Activated naive CD8-positive, alpha-beta T cell treated with anti-CD3 and anti-CD28 coated beads, Interleukin-2, amount 10 ng/mL, durations not matched to agents 7 days and 5 days (primary cell): ENCODE measurements at regions not wholly inside any gene's neighbourhood (a gene's known extent, or its start where the extent isn't known, plus 50 kb on each side); places are given as distances from the start of the nearest gene placed in this dataset.

Experiments used
- ATAC-seq: fragments of 150-1000 bp; cut with Tn5 transposase; one replicate; pipeline ENCODE4 v1.10.0; 2021; ENCODE audit warnings: low read depth, moderate library complexity
- POLR2A ChIA-PET: fragments of 350-600 bp; sonication (Branson Sonifier 250); formaldehyde crosslinking; loops from one replicate; lab custom pipeline; 2021; ENCODE audit warnings: antibody characterized with exemption; lab: Charles Lee
- DNase-seq: peaks from one replicate; pipeline ENCODE4 v3.0.0; 2021
- H3K27ac Mint-ChIP-seq: one replicate; pipeline ENCODE4 v1.8.0; 2022; ENCODE audit warnings: mild to moderate bottlenecking, mixed read lengths
- H3K27me3 Mint-ChIP-seq: one replicate; pipeline ENCODE4 v1.8.0; 2022; ENCODE audit warnings: mild to moderate bottlenecking, moderate library complexity, mixed read lengths
- H3K36me3 Mint-ChIP-seq: one replicate; pipeline ENCODE4 v1.8.0; 2021; ENCODE audit warnings: mild to moderate bottlenecking, mixed read lengths
- H3K4me1 Mint-ChIP-seq: one replicate; pipeline ENCODE4 v1.8.0; 2021; ENCODE audit warnings: mixed read lengths
- H3K4me3 Mint-ChIP-seq: one replicate; pipeline ENCODE4 v1.8.0; 2022; ENCODE audit warnings: mild to moderate bottlenecking, moderate library complexity, mixed read lengths
- H3K9me3 Mint-ChIP-seq: one replicate; pipeline ENCODE4 v1.8.0; 2021; ENCODE audit warnings: mixed read lengths

DNA sequence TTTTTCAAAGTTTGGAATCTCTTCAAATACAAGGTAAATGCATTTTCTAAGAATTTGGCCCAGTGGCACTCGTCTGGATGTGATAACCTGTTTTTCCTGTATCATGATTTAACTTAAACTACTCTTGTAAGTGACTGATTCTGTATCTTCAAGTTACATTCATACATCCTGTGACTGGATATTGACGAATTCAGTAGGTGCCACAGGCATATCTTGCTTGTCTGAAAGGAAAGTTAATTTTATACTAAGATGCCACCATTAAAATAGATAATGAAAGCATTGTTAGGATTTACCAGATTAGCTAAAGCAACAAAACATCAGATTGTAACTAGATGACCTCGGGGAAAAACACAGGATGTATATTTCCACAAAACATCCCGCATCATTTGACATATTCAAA lies 175.3 kb upstream of the ZNF608 start:
- no peaks in the 10 kb centered on the region for H3K36me3 Mint-ChIP-seq
- DNase-seq (no peak), ATAC-seq (no peak)
- no peaks in the 10 kb centered on the region for H3K4me1 Mint-ChIP-seq
- peaks cover 2% of the 10 kb centered on the region for H3K27me3 Mint-ChIP-seq
- peaks cover 3% of the 10 kb centered on the region for H3K9me3 Mint-ChIP-seq
- POLR2A ChIA-PET = no interaction called here
- no peak overlapping the region for H3K4me3 Mint-ChIP-seq
- no peak overlapping the region for H3K27ac Mint-ChIP-seq

DNA sequence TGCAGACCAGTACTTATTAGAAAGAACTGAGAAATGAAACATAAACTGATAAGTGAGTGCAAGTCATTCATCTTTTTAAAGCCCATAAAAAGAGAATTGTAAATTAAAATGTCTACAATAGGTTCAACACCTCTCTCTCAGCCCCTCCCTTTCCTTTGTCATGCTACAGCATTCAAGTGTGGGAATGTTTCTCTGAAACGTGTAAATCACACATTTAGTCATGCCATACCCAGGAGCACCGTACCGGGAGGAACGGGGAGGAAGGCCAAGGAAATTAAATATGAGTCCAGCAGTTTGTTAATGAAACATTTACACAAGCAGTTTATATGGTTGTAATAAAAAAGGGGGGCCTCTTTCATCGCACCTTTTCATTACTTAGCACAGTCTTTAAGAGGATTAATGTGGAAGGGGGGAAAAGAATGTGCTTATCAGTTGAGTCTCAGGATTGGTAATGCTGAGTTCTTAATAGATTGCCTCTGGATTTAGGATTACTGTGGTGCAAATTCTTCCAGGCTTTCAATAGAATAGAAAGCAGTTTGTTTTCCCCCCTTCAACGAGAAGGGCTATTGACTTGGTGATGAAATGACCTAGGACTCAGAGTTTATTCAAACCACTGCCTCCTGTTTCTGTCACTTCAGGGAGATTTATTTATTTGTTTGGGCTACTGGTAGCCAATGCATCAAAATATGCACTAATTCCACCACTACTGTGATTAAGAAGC lies 176.0 kb upstream of the ZNF608 start:
- Mint-ChIP-seq H3K27me3 (no peaks in the 10 kb centered on the region), H3K27ac (no peak overlapping the region), H3K36me3 (no peaks in the 10 kb centered on the region), H3K4me3 (no peak overlapping the region), H3K4me1 (no peaks in the 10 kb centered on the region), H3K9me3 (peaks cover 2% of the 10 kb centered on the region)
- POLR2A ChIA-PET = no interaction called here
- no peak for ATAC-seq
- no peak for DNase-seq

DNA sequence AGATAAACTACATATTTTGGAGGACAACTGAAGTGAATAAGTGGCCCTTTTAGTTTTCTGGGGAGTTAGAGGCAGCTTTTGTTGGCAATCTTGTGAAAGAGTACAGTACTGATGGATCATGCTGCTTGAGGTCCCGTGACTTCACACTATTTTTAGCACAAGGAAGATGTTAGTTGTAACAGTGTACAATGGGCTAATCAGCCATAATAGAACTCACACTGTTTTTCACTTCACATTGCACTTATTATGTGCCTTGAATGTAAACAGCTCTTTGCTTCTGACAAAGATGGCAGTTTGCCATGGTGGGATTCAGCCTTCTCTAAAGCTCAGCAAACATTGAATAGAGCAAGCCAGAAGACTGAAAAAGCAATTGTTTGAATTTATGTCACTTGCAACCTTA lies 176.7 kb upstream of the ZNF608 start:
- no peak overlapping the region for H3K4me3 Mint-ChIP-seq
- H3K36me3 Mint-ChIP-seq = no peaks in the 10 kb centered on the region
- POLR2A ChIA-PET = no interaction called here
- H3K4me1 Mint-ChIP-seq = no peaks in the 10 kb centered on the region
- no peak for DNase-seq
- ATAC-seq = no peak
- H3K27me3 Mint-ChIP-seq = no peaks in the 10 kb centered on the region
- peaks cover 2% of the 10 kb centered on the region for H3K9me3 Mint-ChIP-seq
- no peak overlapping the region for H3K27ac Mint-ChIP-seq

DNA sequence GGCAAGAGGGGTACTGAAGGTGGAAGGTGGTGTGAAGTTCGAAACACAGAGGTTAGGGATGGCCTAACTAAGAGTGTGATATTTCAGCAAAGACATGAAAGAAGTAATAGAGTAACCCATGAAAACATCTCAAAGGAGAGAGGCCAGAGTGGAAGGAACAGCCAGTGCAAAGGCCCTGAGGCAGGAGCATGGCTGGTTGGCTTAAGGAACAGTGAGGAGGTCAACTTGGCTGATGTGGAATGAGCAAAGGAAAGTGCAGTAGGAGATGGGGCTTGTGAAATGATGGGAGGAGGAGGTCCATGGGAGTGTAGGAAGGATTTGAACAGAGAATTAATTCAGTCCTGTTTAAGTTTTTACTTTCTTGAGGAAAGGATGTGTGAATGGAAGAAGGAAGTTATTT lies 178.3 kb upstream of the ZNF608 start:
- ATAC-seq (no peak), DNase-seq (no peak)
- Mint-ChIP-seq H3K27me3 (no peaks in the 10 kb centered on the region), H3K9me3 (peaks cover 2% of the 10 kb centered on the region), H3K36me3 (no peaks in the 10 kb centered on the region), H3K27ac (no peak overlapping the region), H3K4me3 (no peak overlapping the region), H3K4me1 (no peaks in the 10 kb centered on the region)
- POLR2A ChIA-PET = no interaction called here

DNA sequence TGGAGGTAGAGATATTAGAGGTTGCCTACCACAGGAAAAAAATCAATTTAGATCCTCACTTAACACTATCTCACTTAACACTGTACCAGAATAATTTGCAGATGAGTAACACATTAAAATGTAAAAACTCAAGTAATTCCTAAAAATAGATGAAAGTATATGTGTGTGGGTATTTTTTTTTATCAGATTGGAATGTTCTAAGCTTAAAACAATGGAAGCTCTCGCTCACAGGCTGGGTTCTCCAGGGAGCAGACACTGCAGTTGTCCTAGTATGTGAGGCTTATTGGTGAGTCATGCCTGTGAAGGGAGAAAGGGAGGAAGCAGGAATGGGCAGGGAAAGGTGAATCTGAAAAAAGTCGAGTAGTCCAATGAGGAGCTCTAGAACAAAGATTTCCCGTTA lies 181.3 kb upstream of the ZNF608 start:
- H3K4me1 Mint-ChIP-seq = no peaks in the 10 kb centered on the region
- H3K27me3 Mint-ChIP-seq = no peaks in the 10 kb centered on the region
- H3K4me3 Mint-ChIP-seq = no peak overlapping the region
- POLR2A ChIA-PET = no interaction called here
- DNase-seq = no peak
- H3K9me3 Mint-ChIP-seq = peaks cover 6% of the 10 kb centered on the region
- H3K27ac Mint-ChIP-seq = no peak overlapping the region
- ATAC-seq = no peak
- H3K36me3 Mint-ChIP-seq = no peaks in the 10 kb centered on the region

DNA sequence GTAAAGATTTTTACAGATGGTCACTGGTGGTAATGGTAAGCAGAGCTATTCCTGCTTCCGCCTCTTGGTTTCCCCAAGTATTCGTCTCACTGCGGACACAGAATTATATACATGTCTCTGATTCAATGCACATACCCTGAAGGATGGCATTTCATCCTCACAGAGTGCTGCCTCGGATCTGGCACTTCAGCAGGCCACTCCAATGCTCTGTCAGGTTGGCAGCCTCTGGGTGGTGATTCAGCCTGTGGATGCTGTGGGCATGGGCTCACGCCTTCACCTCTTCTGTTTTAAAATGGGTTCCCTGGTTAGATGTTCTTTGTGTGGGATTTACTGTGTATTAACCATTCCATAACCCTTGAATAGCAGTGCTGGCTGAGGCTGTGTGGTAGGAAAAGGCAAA lies 182.6 kb upstream of the ZNF608 start:
- peaks cover 6% of the 10 kb centered on the region for H3K9me3 Mint-ChIP-seq
- POLR2A ChIA-PET = no interaction called here
- H3K27me3 Mint-ChIP-seq = no peaks in the 10 kb centered on the region
- ATAC-seq (no peak), DNase-seq (no peak)
- no peaks in the 10 kb centered on the region for H3K4me1 Mint-ChIP-seq
- no peaks in the 10 kb centered on the region for H3K36me3 Mint-ChIP-seq
- no peak overlapping the region for H3K4me3 Mint-ChIP-seq
- H3K27ac Mint-ChIP-seq = no peak overlapping the region

DNA sequence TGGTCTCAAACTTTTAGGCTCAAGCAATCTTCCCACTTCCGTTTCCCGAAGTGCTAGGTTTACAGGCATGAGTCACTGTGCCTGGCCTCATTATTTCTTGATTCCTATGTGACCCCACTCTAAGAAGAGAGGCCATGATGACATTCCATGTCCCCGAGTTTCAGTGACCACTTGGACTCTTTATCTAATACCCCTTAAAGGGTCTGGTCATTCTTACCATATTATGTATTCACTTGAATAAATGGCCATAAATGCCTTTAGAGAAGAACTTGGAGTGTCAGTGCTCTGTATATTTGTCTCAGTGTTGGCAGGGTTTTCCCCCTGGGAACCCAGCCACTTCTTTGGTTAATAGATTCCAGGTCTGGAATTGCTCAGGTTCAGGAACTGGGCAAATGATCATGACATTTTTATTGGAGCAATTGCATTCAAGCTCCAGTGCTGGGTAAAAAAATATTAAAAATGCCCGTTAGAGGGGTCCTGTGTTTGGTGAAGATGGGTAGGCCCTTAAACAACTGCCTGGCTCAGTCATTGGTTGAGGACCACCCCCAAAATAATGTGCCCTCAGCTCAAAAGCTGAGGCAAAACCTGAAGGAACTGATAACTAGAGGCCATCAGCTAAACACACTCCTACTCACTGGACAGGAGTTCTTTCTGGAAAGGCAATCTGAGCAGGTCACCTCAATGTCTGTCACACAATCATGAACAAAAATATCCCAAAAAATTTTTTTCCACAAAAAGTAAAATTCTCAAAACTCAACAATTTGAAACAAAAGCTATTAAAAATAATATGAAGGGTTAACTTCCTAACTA lies 186.6 kb upstream of the ZNF608 start:
- H3K36me3 Mint-ChIP-seq = no peaks in the 10 kb centered on the region
- no peaks in the 10 kb centered on the region for H3K27me3 Mint-ChIP-seq
- ATAC-seq (no peak), DNase-seq (no peak)
- POLR2A ChIA-PET = no interaction called here
- H3K9me3 Mint-ChIP-seq = peaks cover 6% of the 10 kb centered on the region
- H3K27ac Mint-ChIP-seq = no peak overlapping the region
- no peak overlapping the region for H3K4me3 Mint-ChIP-seq
- peaks cover 3% of the 10 kb centered on the region for H3K4me1 Mint-ChIP-seq

DNA sequence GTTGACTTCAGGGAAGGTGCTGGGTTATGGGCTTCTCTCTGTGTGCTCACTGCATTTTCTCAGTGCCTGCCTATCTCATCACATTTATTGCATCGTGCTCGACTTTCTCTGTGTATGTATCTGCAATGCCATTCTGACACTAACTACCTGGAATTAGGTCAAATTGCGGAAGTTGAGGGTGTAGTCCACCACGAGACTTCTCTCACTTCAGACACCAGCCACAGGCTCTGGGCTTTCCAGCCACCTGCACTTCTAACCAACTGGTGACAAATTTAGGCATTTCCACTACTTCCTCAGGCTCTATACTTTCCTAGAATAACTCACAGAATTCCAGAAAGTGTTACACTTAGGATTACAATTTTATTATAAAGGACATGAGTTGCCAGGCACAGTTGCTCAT lies 188.6 kb upstream of the ZNF608 start:
- H3K4me1 Mint-ChIP-seq = peaks cover 3% of the 10 kb centered on the region
- H3K36me3 Mint-ChIP-seq = no peaks in the 10 kb centered on the region
- H3K27ac Mint-ChIP-seq = no peak overlapping the region
- no peaks in the 10 kb centered on the region for H3K27me3 Mint-ChIP-seq
- ATAC-seq = peak; percentile 58
- peaks cover 9% of the 10 kb centered on the region for H3K9me3 Mint-ChIP-seq
- DNase-seq = no peak
- H3K4me3 Mint-ChIP-seq = no peak overlapping the region
- POLR2A ChIA-PET = no interaction called here

DNA sequence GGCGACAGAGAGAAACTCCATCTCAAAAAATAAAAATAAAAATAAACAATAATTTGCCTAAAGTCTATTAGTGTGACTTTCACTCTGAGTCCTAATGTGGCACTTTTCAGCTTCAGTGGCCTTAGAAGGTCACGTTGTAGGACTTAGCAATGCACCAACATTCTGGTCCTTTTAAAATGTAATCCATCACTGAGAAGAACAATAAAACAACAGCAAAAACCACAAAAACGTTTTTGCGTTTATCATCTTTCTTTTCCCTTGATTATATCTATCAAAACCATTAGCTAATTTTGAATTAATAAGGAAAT lies 190.1 kb upstream of the ZNF608 start:
- H3K27ac Mint-ChIP-seq = no peak overlapping the region
- no peak for ATAC-seq
- no peak for DNase-seq
- peaks cover 3% of the 10 kb centered on the region for H3K4me1 Mint-ChIP-seq
- POLR2A ChIA-PET = no interaction called here
- H3K4me3 Mint-ChIP-seq = no peak overlapping the region
- no peaks in the 10 kb centered on the region for H3K36me3 Mint-ChIP-seq
- H3K27me3 Mint-ChIP-seq = no peaks in the 10 kb centered on the region
- peaks cover 7% of the 10 kb centered on the region for H3K9me3 Mint-ChIP-seq

DNA sequence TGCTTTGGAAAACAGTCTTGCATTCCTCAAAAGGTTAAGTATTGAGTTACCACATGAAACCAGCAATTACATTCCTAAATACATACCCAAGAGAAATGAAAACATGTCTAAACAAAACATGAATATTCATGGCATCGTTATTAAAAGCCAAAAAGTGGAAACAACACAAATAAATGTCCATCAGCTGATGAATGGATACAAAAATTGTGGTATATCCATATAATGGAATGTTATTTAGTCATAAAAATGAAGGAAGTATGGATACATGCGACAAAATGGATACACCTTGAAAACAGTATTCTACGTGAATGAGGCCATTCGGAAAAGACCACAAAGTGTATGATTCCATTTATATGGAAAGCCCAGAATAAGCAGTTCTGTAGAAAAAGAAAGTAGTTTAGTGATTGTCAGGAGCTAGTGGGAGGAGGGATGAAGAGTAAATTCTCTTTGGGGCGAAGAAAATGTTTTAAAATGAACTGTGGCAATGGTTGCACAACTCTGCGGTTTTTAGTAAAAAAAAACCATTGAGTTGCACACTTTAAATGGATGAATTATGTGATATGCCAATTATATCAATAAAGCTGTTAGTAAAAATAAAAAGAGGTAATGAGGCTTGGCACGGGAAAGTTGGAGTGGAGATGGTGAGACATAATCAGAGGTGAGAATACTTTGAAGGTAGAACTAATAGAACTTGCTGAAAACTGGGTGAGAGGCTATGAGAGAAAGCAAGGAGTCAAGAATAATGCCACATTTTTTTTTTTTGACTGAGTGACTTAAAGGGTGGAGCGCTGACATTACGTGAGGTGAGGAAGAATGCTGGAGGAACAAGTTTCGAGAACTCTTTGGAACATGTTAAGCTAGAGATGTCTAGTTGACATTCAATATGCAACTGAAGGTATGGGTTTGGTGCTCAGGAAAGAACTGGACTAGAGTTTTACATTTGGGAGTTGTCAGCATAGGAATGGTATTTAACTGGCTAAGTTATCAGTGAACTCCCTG lies 194.9 kb upstream of the ZNF608 start:
- peaks cover 2% of the 10 kb centered on the region for H3K27me3 Mint-ChIP-seq
- no peaks in the 10 kb centered on the region for H3K4me1 Mint-ChIP-seq
- ATAC-seq (no peak), DNase-seq (no peak)
- no peaks in the 10 kb centered on the region for H3K36me3 Mint-ChIP-seq
- peaks cover 3% of the 10 kb centered on the region for H3K9me3 Mint-ChIP-seq
- no peak overlapping the region for H3K4me3 Mint-ChIP-seq
- POLR2A ChIA-PET = no interaction called here
- H3K27ac Mint-ChIP-seq = no peak overlapping the region

DNA sequence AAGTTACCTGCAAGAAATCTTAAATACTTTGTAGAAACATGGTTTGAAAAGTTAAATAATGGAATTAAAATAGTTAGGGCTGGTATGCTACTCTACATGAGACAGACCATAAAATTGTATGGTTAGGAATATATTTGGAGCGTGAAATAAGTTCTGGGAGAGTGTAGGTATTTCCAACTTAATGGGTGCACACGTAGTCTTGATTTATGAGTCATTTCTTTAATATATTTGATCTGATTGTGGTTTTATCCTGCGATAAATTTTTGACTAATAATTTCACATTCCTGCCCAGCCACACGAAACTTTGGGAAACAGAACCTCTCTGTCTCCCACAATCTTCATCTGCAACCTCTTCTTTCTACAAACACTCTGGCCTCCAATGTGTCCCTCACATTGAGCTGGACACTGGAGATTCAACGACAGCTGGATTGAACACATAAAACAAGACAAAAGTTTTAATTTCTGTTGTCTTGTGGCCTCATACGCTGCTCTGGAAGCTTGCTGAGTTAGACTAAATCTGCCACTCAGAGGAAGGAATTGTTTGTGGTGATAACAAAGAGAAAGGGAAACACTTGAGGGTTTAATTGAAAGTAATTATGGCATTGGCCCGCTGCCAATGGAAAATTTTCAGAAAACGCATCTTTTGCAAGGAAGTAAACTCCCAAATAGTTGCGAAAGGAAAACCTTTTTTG lies 201.8 kb upstream of the ZNF608 start:
- Mint-ChIP-seq H3K4me1 (peaks cover 4% of the 10 kb centered on the region), H3K4me3 (no peak overlapping the region), H3K27me3 (no peaks in the 10 kb centered on the region), H3K9me3 (peaks cover 6% of the 10 kb centered on the region), H3K36me3 (no peaks in the 10 kb centered on the region), H3K27ac (no peak overlapping the region)
- POLR2A ChIA-PET = no interaction called here
- DNase-seq (no peak), ATAC-seq (no peak)

DNA sequence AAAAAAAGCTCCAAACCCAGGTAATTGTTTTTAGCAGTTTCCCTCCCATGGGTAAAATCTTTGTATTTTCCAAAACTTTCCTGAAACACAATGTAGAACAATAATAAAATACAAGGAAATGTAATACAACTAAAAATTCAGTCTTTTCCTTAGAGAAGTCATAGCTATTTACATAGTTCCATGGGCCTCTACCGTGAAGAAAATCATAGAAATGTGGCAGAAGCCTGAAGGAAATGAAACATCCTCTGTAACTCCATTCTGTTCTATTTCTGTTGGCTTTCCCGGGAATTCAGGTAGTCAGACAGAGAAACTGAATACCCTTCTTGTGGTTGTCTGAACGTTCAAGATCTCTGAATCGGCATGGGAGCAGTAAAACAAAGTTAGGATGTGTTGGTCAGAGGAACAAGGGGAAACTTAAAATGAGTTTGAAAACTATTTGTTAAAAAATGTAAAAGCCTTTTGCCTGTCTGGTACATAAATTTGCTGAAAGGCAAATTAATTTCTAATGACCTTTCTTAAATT lies 202.4 kb upstream of the ZNF608 start:
- ATAC-seq = no peak
- Mint-ChIP-seq H3K4me3 (no peak overlapping the region), H3K9me3 (peaks cover 6% of the 10 kb centered on the region), H3K36me3 (no peaks in the 10 kb centered on the region), H3K27ac (no peak overlapping the region), H3K27me3 (no peaks in the 10 kb centered on the region), H3K4me1 (peaks cover 4% of the 10 kb centered on the region)
- POLR2A ChIA-PET = no interaction called here
- no peak for DNase-seq

DNA sequence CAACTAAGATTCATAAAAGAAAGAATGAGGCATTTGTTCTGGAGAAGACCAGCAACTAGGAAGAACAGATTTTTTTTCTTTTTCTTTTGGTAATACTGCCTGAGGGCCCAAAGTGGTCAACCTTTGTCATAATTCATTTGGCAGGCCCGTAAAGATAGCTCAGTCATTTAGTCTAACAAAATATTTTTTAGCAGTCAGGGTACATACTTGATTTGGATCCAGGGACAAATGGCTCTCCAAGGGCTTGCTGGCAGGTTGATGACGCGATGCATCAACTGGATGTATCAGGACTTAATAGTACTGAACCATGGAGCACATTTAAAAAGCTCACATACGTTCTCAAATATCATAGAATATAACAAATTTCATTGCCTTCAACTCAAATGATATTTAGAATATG lies 203.4 kb upstream of the ZNF608 start:
- ATAC-seq = no peak

More for the DNA sequence above, 203.4 kb upstream of the ZNF608 start:
- H3K27me3 Mint-ChIP-seq = no peaks in the 10 kb centered on the region
- peaks cover 6% of the 10 kb centered on the region for H3K9me3 Mint-ChIP-seq
- H3K4me1 Mint-ChIP-seq = peaks cover 4% of the 10 kb centered on the region
- no peak overlapping the region for H3K27ac Mint-ChIP-seq
- no peak for DNase-seq
- no peak overlapping the region for H3K4me3 Mint-ChIP-seq
- POLR2A ChIA-PET = no interaction called here
- H3K36me3 Mint-ChIP-seq = no peaks in the 10 kb centered on the region
